ENCODE measurements at regions not wholly inside any gene's neighbourhood (a gene's known extent, or its start where the extent isn't known, plus 50 kb on each side); places are given as distances from the start of the nearest gene placed in this dataset.

DNA sequence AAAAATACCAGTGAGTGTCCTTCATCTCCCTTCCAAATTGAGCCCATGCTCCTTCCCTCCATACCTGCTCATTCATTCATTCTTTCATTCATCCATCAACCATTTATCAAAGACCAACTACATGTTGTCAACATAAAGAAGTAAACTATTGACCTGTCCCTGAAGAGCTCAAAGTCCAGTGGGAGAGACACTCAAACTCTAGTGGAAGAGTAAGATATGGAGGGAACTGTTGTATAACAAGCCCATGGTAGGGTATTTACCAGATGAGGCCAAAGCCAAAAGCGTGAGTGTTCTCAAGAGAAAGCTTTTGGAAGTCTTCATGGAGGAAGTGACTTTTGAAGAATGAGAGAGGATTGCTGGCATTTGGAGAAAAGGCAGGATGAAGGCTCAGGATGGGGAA lies 163.4 kb upstream of the SPACA1 start:
- TF ChIP-seq, protein P1, sequence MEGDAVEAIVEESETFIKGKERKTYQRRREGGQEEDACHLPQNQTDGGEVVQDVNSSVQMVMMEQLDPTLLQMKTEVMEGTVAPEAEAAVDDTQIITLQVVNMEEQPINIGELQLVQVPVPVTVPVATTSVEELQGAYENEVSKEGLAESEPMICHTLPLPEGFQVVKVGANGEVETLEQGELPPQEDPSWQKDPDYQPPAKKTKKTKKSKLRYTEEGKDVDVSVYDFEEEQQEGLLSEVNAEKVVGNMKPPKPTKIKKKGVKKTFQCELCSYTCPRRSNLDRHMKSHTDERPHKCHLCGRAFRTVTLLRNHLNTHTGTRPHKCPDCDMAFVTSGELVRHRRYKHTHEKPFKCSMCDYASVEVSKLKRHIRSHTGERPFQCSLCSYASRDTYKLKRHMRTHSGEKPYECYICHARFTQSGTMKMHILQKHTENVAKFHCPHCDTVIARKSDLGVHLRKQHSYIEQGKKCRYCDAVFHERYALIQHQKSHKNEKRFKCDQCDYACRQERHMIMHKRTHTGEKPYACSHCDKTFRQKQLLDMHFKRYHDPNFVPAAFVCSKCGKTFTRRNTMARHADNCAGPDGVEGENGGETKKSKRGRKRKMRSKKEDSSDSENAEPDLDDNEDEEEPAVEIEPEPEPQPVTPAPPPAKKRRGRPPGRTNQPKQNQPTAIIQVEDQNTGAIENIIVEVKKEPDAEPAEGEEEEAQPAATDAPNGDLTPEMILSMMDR (IDR thresholded peaks at IDR 0.05; ENCODE audit: unreplicated experiment), result no peak
- Mint-ChIP-seq H3K27me3 (ENCODE audit: unreplicated experiment) (no peaks in the 10 kb centered on the region), H3K4me1 (ENCODE audit: low read depth, unreplicated experiment) (no peaks in the 10 kb centered on the region), H3K4me3 (ENCODE audit: low read depth, unreplicated experiment) (no peak overlapping the region), H3K9me3 (ENCODE audit: low read depth, unreplicated experiment) (peaks cover 2% of the 10 kb centered on the region), H3K27ac (ENCODE audit: unreplicated experiment) (no peak overlapping the region), H3K36me3 (ENCODE audit: insufficient read depth, unreplicated experiment) (no peaks in the 10 kb centered on the region)
- CTCF ChIA-PET, result no interaction called here
- no peak for DNase-seq
- no TSS peak for BruUV-seq (replicated peaks)
- intact Hi-C loops (cut with micrococcal nuclease; ENCODE audit: unreplicated experiment), result no loop called here

DNA sequence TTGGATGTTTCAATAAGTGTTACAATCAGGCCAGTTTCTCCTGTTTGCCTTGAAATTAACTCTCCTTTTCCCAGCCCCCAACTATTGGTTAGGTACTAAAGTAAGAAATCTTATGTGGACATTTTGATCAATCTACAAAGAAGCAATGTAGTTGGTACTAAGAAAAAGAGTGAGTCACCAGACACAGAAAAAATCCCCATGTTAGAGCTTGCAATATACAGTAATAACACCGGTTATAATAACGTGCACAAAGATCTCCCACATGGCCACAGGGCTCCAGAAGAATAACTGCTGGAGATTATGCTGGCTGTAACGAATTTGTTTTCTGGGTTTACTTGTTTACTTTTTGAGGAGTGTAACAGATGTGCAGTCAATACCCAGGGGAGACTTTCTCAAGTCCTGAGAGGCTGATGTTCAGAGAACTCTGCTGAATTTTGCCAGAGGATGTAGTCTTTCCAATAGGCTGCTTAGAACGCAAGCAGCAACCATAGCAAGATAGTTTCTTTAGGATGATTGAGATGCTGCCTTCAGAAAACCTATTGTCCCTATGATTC lies 166.2 kb upstream of the SPACA1 start:
- Mint-ChIP-seq H3K9me3 (ENCODE audit: low read depth, unreplicated experiment) (peaks cover 2% of the 10 kb centered on the region), H3K27me3 (ENCODE audit: unreplicated experiment) (peaks cover 4% of the 10 kb centered on the region), H3K4me1 (ENCODE audit: low read depth, unreplicated experiment) (no peaks in the 10 kb centered on the region), H3K36me3 (ENCODE audit: insufficient read depth, unreplicated experiment) (no peaks in the 10 kb centered on the region), H3K4me3 (ENCODE audit: low read depth, unreplicated experiment) (no peak overlapping the region), H3K27ac (ENCODE audit: unreplicated experiment) (no peak overlapping the region)
- no TSS peak for BruUV-seq (replicated peaks)
- TF ChIP-seq, protein P1 (IDR thresholded peaks at IDR 0.05; ENCODE audit: unreplicated experiment), result no peak
- intact Hi-C loops (cut with micrococcal nuclease; ENCODE audit: unreplicated experiment), result no loop called here
- CTCF ChIA-PET, result no interaction called here
- DNase-seq, result no peak

DNA sequence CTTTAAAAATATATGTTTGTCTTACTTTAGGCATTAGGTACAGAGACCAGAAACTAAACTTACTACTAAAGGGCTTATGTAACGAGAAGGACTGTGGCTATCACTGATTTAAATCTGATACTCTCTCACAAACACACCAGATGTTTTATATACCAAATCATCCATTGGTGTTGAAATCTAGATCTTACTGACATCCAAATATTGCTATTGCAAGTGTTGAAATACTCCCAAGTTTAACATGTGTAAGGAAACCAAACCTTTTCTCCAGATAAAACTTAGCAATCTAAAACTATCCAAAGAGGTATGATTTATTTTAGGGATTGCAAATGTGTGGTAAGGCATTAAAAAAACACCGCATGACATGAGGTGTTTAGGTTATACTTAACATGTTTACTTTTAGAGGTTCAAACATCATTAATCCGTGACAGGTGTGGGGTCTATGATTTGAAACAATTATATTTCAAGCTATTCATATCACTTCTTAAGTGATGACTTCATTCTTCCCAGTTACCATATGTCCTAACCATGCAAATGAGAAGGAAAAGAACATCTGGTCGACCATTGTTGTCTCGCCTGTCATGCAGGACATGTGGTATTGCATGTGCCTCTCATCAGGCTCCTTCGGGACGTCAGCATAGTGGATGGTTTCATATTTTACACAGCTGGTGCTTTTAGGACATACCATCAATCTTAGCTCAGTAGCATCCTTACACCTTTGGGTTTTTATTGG lies 168.3 kb upstream of the SPACA1 start:
- Mint-ChIP-seq H3K4me3 (ENCODE audit: low read depth, unreplicated experiment) (no peak overlapping the region), H3K27ac (ENCODE audit: unreplicated experiment) (no peak overlapping the region), H3K9me3 (ENCODE audit: low read depth, unreplicated experiment) (peaks cover 2% of the 10 kb centered on the region), H3K36me3 (ENCODE audit: insufficient read depth, unreplicated experiment) (no peaks in the 10 kb centered on the region), H3K27me3 (ENCODE audit: unreplicated experiment) (peaks cover 25% of the 10 kb centered on the region), H3K4me1 (ENCODE audit: low read depth, unreplicated experiment) (no peaks in the 10 kb centered on the region)
- no peak for DNase-seq
- CTCF ChIA-PET, result interaction anchor here (0.7 kb wide), 1 partner anchor 956 kb away, joined by 3 read pairs; no protein-coding TSS in a partner anchor
- no TSS peak for BruUV-seq (replicated peaks)
- intact Hi-C loops (cut with micrococcal nuclease; ENCODE audit: unreplicated experiment), result no loop called here
- TF ChIP-seq, protein P1 (IDR thresholded peaks at IDR 0.05; ENCODE audit: unreplicated experiment), result no peak

DNA sequence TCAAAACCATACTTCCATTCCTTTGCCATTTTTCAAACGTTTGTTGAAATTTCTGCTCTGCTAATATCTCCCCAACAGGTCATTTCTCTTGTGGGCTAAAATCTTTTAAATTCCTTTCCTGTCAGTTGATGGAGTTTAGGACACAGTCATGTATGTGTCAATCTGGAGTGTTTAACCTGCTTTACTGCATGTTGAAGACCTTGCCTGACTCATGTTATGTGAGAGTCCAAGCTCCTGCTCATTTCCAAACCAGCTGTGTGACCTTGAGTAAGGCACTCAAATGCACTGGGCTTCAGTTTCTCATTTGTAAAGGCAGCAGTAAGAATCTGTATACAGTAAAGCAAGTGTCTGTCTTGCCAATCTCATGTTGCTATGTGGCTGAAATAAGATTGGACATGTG lies 171.9 kb upstream of the SPACA1 start:
- no peaks in the 10 kb centered on the region for H3K4me1 Mint-ChIP-seq (ENCODE audit: low read depth, unreplicated experiment)
- no peaks in the 10 kb centered on the region for H3K36me3 Mint-ChIP-seq (ENCODE audit: insufficient read depth, unreplicated experiment)
- no peaks in the 10 kb centered on the region for H3K9me3 Mint-ChIP-seq (ENCODE audit: low read depth, unreplicated experiment)
- TF ChIP-seq, protein P1 (IDR thresholded peaks at IDR 0.05; ENCODE audit: unreplicated experiment), result no peak
- no TSS peak for BruUV-seq (replicated peaks)
- DNase-seq, result no peak
- peaks cover 41% of the 10 kb centered on the region for H3K27me3 Mint-ChIP-seq (ENCODE audit: unreplicated experiment)
- CTCF ChIA-PET, result no interaction called here
- no peak overlapping the region for H3K4me3 Mint-ChIP-seq (ENCODE audit: low read depth, unreplicated experiment)
- no peak overlapping the region for H3K27ac Mint-ChIP-seq (ENCODE audit: unreplicated experiment)
- intact Hi-C loops (cut with micrococcal nuclease; ENCODE audit: unreplicated experiment), result no loop called here
